ENCODE measurements at regions not wholly inside any gene's neighbourhood (a gene's known extent, or its start where the extent isn't known, plus 50 kb on each side); places are given as distances from the start of the nearest gene placed in this dataset.

DNA sequence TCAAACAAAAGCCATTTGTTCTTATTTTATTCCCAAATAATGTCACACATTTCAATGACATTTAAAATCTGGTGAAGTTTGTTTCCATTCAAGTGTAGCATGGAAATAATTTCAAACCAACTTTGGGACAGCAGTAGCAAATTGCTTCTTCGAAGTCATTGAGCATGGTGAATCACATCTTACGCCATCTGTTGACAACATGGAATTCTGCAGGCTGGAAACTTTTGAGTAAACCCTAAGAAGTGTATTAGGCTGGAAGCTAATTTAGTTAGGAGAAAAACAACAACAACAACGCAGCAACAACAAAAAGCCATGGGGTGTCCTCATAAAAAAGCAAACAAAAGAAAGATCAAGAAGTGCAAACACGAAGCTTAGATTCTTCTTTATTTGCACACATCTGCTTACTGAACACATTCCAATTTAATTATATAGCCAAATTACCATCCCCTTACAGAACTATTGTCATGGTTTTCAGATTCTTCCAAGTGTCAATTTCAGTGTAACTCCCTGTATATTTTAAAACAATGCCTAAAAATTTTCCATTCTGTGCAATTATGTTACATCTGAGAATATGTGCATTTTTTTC lies 659.0 kb upstream of the CDH7 start:
- no peak for ATAC-seq
- TF ChIP-seq CSDC2 (CRISPR knock-in tag; IDR thresholded peaks at IDR 0.05) (no peak), ESRRG (CRISPR knock-in tag; IDR thresholded peaks at IDR 0.05) (no peak), RARB (CRISPR knock-in tag; IDR thresholded peaks at IDR 0.05) (no peak)
- TF ChIP-seq, protein P1, sequence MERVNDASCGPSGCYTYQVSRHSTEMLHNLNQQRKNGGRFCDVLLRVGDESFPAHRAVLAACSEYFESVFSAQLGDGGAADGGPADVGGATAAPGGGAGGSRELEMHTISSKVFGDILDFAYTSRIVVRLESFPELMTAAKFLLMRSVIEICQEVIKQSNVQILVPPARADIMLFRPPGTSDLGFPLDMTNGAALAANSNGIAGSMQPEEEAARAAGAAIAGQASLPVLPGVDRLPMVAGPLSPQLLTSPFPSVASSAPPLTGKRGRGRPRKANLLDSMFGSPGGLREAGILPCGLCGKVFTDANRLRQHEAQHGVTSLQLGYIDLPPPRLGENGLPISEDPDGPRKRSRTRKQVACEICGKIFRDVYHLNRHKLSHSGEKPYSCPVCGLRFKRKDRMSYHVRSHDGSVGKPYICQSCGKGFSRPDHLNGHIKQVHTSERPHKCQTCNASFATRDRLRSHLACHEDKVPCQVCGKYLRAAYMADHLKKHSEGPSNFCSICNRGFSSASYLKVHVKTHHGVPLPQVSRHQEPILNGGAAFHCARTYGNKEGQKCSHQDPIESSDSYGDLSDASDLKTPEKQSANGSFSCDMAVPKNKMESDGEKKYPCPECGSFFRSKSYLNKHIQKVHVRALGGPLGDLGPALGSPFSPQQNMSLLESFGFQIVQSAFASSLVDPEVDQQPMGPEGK (CRISPR knock-in tag; IDR thresholded peaks at IDR 0.05; ENCODE audit: borderline replicate concordance): no peak
- TF ChIP-seq, protein P2, sequence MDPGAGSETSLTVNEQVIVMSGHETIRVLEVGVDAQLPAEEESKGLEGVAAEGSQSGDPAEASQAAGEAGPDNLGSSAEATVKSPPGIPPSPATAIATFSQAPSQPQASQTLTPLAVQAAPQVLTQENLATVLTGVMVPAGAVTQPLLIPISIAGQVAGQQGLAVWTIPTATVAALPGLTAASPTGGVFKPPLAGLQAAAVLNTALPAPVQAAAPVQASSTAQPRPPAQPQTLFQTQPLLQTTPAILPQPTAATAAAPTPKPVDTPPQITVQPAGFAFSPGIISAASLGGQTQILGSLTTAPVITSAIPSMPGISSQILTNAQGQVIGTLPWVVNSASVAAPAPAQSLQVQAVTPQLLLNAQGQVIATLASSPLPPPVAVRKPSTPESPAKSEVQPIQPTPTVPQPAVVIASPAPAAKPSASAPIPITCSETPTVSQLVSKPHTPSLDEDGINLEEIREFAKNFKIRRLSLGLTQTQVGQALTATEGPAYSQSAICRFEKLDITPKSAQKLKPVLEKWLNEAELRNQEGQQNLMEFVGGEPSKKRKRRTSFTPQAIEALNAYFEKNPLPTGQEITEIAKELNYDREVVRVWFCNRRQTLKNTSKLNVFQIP (CRISPR knock-in tag; IDR thresholded peaks at IDR 0.05; ENCODE audit: borderline replicate concordance, low read depth): no peak

DNA sequence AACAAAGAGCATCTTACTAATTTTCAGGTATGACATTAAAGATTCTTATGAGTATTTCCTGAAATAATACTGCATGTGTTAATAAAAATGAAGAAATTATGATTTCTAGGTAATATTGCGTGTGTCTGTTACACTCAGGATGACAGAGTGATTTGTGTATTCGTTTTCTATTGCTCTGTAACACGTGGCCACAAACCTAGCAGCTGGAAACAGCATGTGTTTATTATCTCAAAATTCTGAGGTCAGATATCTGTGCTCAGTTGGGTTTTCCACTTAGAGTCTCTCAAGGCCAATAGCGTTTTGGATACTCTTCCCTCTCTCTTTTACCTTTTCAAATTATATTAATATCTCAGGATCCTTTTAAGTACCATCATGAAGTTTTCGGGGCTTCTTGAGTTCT lies 667.9 kb upstream of the CDH7 start:
- TF ChIP-seq, protein P2 (CRISPR knock-in tag; IDR thresholded peaks at IDR 0.05; ENCODE audit: borderline replicate concordance, low read depth): no peak
- TF ChIP-seq OSR1 (CRISPR knock-in tag; IDR thresholded peaks at IDR 0.05): no peak
- no peak for TF ChIP-seq ESRRG (CRISPR knock-in tag; IDR thresholded peaks at IDR 0.05)
- no peak for TF ChIP-seq ZNF8 (CRISPR knock-in tag; IDR thresholded peaks at IDR 0.05)
- TF ChIP-seq ZNF70 (CRISPR knock-in tag; IDR thresholded peaks at IDR 0.05): no peak
- TF ChIP-seq, protein P1 (CRISPR knock-in tag; IDR thresholded peaks at IDR 0.05; ENCODE audit: borderline replicate concordance): no peak
- TF ChIP-seq, protein P3, sequence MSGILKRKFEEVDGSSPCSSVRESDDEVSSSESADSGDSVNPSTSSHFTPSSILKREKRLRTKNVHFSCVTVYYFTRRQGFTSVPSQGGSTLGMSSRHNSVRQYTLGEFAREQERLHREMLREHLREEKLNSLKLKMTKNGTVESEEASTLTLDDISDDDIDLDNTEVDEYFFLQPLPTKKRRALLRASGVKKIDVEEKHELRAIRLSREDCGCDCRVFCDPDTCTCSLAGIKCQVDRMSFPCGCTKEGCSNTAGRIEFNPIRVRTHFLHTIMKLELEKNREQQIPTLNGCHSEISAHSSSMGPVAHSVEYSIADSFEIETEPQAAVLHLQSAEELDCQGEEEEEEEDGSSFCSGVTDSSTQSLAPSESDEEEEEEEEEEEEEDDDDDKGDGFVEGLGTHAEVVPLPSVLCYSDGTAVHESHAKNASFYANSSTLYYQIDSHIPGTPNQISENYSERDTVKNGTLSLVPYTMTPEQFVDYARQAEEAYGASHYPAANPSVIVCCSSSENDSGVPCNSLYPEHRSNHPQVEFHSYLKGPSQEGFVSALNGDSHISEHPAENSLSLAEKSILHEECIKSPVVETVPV (CRISPR knock-in tag; IDR thresholded peaks at IDR 0.05): no peak
- no peak for TF ChIP-seq ZNF565 (CRISPR knock-in tag; conservative IDR thresholded peaks at IDR 0.05; ENCODE audit: low read depth)
- TF ChIP-seq RARB (CRISPR knock-in tag; IDR thresholded peaks at IDR 0.05): no peak
- TF ChIP-seq ISL1 (CRISPR knock-in tag; IDR thresholded peaks at IDR 0.05): no peak
- no peak for TF ChIP-seq ZFP30 (CRISPR knock-in tag; IDR thresholded peaks at IDR 0.05)
- no peak for TF ChIP-seq BACH2 (CRISPR knock-in tag; IDR thresholded peaks at IDR 0.05; ENCODE audit: borderline replicate concordance)
- TF ChIP-seq SNAI2 (CRISPR knock-in tag; IDR thresholded peaks at IDR 0.05): no peak
- no peak for TF ChIP-seq TCF4 (CRISPR knock-in tag; IDR thresholded peaks at IDR 0.05; ENCODE audit: borderline replicate concordance)
- TF ChIP-seq ZFP3 (CRISPR knock-in tag; IDR thresholded peaks at IDR 0.05): no peak
- TF ChIP-seq GLIS3 (CRISPR knock-in tag; IDR thresholded peaks at IDR 0.05): no peak
- TF ChIP-seq PPARA (CRISPR knock-in tag; IDR thresholded peaks at IDR 0.05; ENCODE audit: borderline replicate concordance): no peak

DNA sequence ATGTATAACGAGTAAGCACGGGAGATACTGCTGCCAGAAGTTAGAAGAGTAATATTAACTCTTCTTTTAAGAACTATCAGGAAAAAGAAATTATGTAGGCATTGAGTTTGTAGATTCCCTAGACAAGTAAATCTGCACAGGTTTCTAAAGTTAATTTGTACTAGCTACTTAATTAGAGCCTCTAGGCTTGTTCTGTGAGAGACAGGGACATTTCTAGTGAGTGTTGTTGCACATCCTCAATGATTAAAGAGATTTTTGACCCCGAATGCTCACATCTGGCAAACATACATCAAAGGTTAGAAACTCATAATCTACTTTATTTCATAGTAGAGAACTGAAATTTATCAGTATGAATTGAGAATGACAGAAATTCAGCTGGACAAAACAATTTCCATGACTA lies 669.0 kb upstream of the CDH7 start:
- no peak for ATAC-seq
- TF ChIP-seq TOX (CRISPR knock-in tag; IDR thresholded peaks at IDR 0.05; ENCODE audit: borderline replicate concordance) (no peak), TCF4 (CRISPR knock-in tag; IDR thresholded peaks at IDR 0.05; ENCODE audit: borderline replicate concordance) (no peak), ZFP3 (CRISPR knock-in tag; IDR thresholded peaks at IDR 0.05) (no peak), GLIS3 (CRISPR knock-in tag; IDR thresholded peaks at IDR 0.05) (no peak), CSDC2 (CRISPR knock-in tag; IDR thresholded peaks at IDR 0.05) (no peak), BACH2 (CRISPR knock-in tag; IDR thresholded peaks at IDR 0.05; ENCODE audit: borderline replicate concordance) (no peak), ESRRG (CRISPR knock-in tag; IDR thresholded peaks at IDR 0.05) (no peak), ZC3H10 (CRISPR knock-in tag; IDR thresholded peaks at IDR 0.05) (no peak), OSR1 (CRISPR knock-in tag; IDR thresholded peaks at IDR 0.05) (no peak), SNAI2 (CRISPR knock-in tag; IDR thresholded peaks at IDR 0.05) (no peak), ZFP30 (CRISPR knock-in tag; IDR thresholded peaks at IDR 0.05) (no peak), PPARA (CRISPR knock-in tag; IDR thresholded peaks at IDR 0.05; ENCODE audit: borderline replicate concordance) (no peak)
- TF ChIP-seq, protein P4, sequence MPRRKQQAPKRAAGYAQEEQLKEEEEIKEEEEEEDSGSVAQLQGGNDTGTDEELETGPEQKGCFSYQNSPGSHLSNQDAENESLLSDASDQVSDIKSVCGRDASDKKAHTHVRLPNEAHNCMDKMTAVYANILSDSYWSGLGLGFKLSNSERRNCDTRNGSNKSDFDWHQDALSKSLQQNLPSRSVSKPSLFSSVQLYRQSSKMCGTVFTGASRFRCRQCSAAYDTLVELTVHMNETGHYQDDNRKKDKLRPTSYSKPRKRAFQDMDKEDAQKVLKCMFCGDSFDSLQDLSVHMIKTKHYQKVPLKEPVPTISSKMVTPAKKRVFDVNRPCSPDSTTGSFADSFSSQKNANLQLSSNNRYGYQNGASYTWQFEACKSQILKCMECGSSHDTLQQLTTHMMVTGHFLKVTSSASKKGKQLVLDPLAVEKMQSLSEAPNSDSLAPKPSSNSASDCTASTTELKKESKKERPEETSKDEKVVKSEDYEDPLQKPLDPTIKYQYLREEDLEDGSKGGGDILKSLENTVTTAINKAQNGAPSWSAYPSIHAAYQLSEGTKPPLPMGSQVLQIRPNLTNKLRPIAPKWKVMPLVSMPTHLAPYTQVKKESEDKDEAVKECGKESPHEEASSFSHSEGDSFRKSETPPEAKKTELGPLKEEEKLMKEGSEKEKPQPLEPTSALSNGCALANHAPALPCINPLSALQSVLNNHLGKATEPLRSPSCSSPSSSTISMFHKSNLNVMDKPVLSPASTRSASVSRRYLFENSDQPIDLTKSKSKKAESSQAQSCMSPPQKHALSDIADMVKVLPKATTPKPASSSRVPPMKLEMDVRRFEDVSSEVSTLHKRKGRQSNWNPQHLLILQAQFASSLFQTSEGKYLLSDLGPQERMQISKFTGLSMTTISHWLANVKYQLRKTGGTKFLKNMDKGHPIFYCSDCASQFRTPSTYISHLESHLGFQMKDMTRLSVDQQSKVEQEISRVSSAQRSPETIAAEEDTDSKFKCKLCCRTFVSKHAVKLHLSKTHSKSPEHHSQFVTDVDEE (CRISPR knock-in tag; IDR thresholded peaks at IDR 0.05): no peak
- TF ChIP-seq, protein P3 (CRISPR knock-in tag; IDR thresholded peaks at IDR 0.05): no peak
- TF ChIP-seq, protein P5, sequence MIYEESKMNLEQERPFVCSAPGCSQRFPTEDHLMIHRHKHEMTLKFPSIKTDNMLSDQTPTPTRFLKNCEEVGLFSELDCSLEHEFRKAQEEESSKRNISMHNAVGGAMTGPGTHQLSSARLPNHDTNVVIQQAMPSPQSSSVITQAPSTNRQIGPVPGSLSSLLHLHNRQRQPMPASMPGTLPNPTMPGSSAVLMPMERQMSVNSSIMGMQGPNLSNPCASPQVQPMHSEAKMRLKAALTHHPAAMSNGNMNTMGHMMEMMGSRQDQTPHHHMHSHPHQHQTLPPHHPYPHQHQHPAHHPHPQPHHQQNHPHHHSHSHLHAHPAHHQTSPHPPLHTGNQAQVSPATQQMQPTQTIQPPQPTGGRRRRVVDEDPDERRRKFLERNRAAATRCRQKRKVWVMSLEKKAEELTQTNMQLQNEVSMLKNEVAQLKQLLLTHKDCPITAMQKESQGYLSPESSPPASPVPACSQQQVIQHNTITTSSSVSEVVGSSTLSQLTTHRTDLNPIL (CRISPR knock-in tag; IDR thresholded peaks at IDR 0.05; ENCODE audit: low read depth): no peak

More for the DNA sequence above, 667.9 kb upstream of the CDH7 start:
- ATAC-seq: no peak
